DMS 273 treated with DMSO at 0.1 percent for 48 hours (cell line): ENCODE measurements at regions not wholly inside any gene's neighbourhood (a gene's known extent, or its start where the extent isn't known, plus 50 kb on each side); places are given as distances from the start of the nearest gene placed in this dataset.

Source experiments
- DNase-seq: peaks from one replicate; lab custom pipeline; 2025; lab: John Stamatoyannopoulos, UW

GRCh38 chr7:45983720-45984255, 62.7 kb upstream of the IGFBP3 start:
- no peak for DNase-seq

GRCh38 chr7:45982907-45983719, 62.0 kb upstream of the IGFBP3 start:
- DNase-seq: no peak

GRCh38 chr7:45982132-45982531, 61.1 kb upstream of the IGFBP3 start:
- DNase-seq: no peak

GRCh38 chr7:45980973-45981372, 59.9 kb upstream of the IGFBP3 start:
- no peak for DNase-seq

- no peak for DNase-seq
Measured at GRCh38 chr7:45980181-45980905, 59.3 kb upstream of the IGFBP3 start.

GRCh38 chr7:45979275-45980180, 58.5 kb upstream of the IGFBP3 start:
- DNase-seq: no peak

- no peak for DNase-seq
Measured at GRCh38 chr7:45978731-45979211, 57.7 kb upstream of the IGFBP3 start.

- DNase-seq: no peak
Measured at GRCh38 chr7:45978010-45978681, 57.1 kb upstream of the IGFBP3 start.

GRCh38 chr7:45977256-45977780, 56.2 kb upstream of the IGFBP3 start:
- no peak for DNase-seq

- DNase-seq: no peak
Measured at GRCh38 chr7:45976485-45976856, 55.4 kb upstream of the IGFBP3 start.

- DNase-seq: no peak
Measured at GRCh38 chr7:45975847-45976484, 54.9 kb upstream of the IGFBP3 start.

GRCh38 chr7:45975367-45975766, 54.3 kb upstream of the IGFBP3 start:
- DNase-seq: no peak

- no peak for DNase-seq
Measured at GRCh38 chr7:45974540-45975360, 53.7 kb upstream of the IGFBP3 start.

- DNase-seq: no peak
Measured at GRCh38 chr7:45973725-45974532, 52.9 kb upstream of the IGFBP3 start.

- DNase-seq: no peak
Measured at GRCh38 chr7:45972629-45973312, 51.7 kb upstream of the IGFBP3 start.

GRCh38 chr7:45971661-45972175, 50.6 kb upstream of the IGFBP3 start:
- no peak for DNase-seq

- no peak for DNase-seq
Measured at GRCh38 chr7:45971171-45971570, 50.1 kb upstream of the IGFBP3 start.
